Caco-2 (cell line): ENCODE measurements at regions not wholly inside any gene's neighbourhood (a gene's known extent, or its start where the extent isn't known, plus 50 kb on each side); places are given as distances from the start of the nearest gene placed in this dataset.

Experiments used
- BruUV-seq: library from RNA; stranded (reverse); fragments of 400-500 nt; replicated peaks from 2 replicates; lab custom pipeline; 2021; lab: Mats Ljungman, UMichigan
- CTCF ChIA-PET: fragments of 300-600 bp; sonication (Branson Sonifier 250); formaldehyde crosslinking; loops from one replicate; lab custom pipeline; 2022; ENCODE audit warnings: antibody characterized with exemption; lab: Charles Lee
- POLR2A ChIA-PET: fragments of 300-600 bp; sonication (Branson Sonifier 250); formaldehyde crosslinking; loops from one replicate; lab custom pipeline; 2022; ENCODE audit warnings: antibody characterized with exemption; lab: Charles Lee
- DNase-seq, 2 experiments: peaks; one replicate each; pipeline versions ENCODE4 v3.0.0 to v3.0.0-alpha.2; 2020 to 2022
- H3K27me3 ChIP-seq: replicated peaks from 2 replicates; pipeline ENCODE4 v1.6.0; 2011; ENCODE audit warnings: low read length; ENCODE audit not compliant: control insufficient read depth, insufficient read depth
- H3K36me3 ChIP-seq: 2 replicates; pipeline ENCODE4 v1.5.1; 2011; ENCODE audit warnings: low read length; ENCODE audit not compliant: control insufficient read depth, insufficient read depth
- H3K4me1 ChIP-seq: fragments of 250-450 bp; sonication (Bioruptor Pico); 2 replicates; pipeline ENCODE4 v1.5.1; 2020; ENCODE audit warnings: mild to moderate bottlenecking
- H3K4me3 ChIP-seq: 2 replicates; pipeline ENCODE4 v1.5.1; 2011; ENCODE audit warnings: low read depth, mild to moderate bottlenecking, control low read depth, low read length
- H3K9me3 ChIP-seq: fragments of 250-450 bp; sonication (Bioruptor Pico); 2 replicates; pipeline ENCODE4 v1.5.1; 2020; ENCODE audit warnings: mild to moderate bottlenecking, moderate library complexity
- H3K27ac Mint-ChIP-seq: one replicate; pipeline ENCODE4 v1.8.0; 2022; ENCODE audit warnings: mixed read lengths; ENCODE audit not compliant: unreplicated experiment
- H3K27me3 Mint-ChIP-seq: one replicate; pipeline ENCODE4 v1.8.0; 2022; ENCODE audit warnings: mixed read lengths; ENCODE audit not compliant: insufficient read depth, unreplicated experiment
- H3K36me3 Mint-ChIP-seq: one replicate; pipeline ENCODE4 v1.8.0; 2022; ENCODE audit warnings: mild to moderate bottlenecking, mixed read lengths; ENCODE audit not compliant: insufficient read depth, unreplicated experiment
- H3K4me1 Mint-ChIP-seq: one replicate; pipeline ENCODE4 v1.8.0; 2022; ENCODE audit warnings: low read depth, mixed read lengths; ENCODE audit not compliant: unreplicated experiment
- H3K4me3 Mint-ChIP-seq: one replicate; pipeline ENCODE4 v1.8.0; 2022; ENCODE audit warnings: mild to moderate bottlenecking, moderate library complexity, mixed read lengths; ENCODE audit not compliant: unreplicated experiment
- H3K9me3 Mint-ChIP-seq: one replicate; pipeline ENCODE4 v1.8.0; 2022; ENCODE audit warnings: mixed read lengths; ENCODE audit not compliant: unreplicated experiment
- intact Hi-C: fragments of 100-400 bp; cut with micrococcal nuclease; formaldehyde crosslinking; loops from one replicate; pipeline ENCODE4 v1.10.0; 2022; ENCODE audit not compliant: unreplicated experiment
- TF ChIP-seq, protein P1 (sequence below), 2 experiments: fragments of 200-600 bp in 1 of 2; IDR thresholded peaks; 1 replicate in 1 of 2; 2 replicates in 1 of 2; pipeline versions ENCODE4 v1.5.1 to v1.8.0; 2011 to 2022; ENCODE audit warnings: antibody characterized with exemption in 1 of 2, control low read depth in 1 of 2, inconsistent platforms in 1 of 2, low read depth in 1 of 2, low read length in 1 of 2, mild to moderate bottlenecking in 1 of 2, moderate library complexity in 1 of 2; ENCODE audit not compliant: insufficient read depth in 1 of 2, severe bottlenecking in 1 of 2, unreplicated experiment in 1 of 2

DNA sequence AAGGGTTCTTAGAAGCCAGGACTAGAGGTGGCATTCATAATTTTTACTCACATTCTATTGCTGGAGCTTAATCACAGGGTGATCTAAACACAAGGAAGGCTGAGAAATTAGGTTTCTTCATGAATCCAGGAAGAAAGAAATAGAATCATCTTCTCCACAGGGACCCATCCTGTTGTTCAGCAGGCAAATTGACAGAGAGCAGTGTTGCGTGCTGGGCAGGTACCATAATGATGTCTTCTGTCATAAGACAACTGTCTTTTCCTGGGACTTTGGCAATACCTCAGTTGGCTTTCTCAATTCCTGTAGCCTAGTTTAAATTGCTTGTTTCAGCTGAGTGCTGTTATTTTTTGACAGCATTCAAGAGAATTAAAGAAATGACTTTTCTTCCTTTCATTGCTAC lies 468.0 kb upstream of the SYT1 start:
- no peak overlapping the region for H3K4me3 Mint-ChIP-seq
- Histone ChIP-seq H3K36me3 (no peaks in the 10 kb centered on the region), H3K4me3 (no peak overlapping the region), H3K9me3 (no peaks in the 10 kb centered on the region), H3K27me3 (no peaks in the 10 kb centered on the region), H3K4me1 (no peaks in the 10 kb centered on the region)
- H3K9me3 Mint-ChIP-seq = no peaks in the 10 kb centered on the region
- H3K4me1 Mint-ChIP-seq = no peaks in the 10 kb centered on the region
- CTCF ChIA-PET = no interaction called here
- TF ChIP-seq, protein P1, sequence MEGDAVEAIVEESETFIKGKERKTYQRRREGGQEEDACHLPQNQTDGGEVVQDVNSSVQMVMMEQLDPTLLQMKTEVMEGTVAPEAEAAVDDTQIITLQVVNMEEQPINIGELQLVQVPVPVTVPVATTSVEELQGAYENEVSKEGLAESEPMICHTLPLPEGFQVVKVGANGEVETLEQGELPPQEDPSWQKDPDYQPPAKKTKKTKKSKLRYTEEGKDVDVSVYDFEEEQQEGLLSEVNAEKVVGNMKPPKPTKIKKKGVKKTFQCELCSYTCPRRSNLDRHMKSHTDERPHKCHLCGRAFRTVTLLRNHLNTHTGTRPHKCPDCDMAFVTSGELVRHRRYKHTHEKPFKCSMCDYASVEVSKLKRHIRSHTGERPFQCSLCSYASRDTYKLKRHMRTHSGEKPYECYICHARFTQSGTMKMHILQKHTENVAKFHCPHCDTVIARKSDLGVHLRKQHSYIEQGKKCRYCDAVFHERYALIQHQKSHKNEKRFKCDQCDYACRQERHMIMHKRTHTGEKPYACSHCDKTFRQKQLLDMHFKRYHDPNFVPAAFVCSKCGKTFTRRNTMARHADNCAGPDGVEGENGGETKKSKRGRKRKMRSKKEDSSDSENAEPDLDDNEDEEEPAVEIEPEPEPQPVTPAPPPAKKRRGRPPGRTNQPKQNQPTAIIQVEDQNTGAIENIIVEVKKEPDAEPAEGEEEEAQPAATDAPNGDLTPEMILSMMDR (IDR thresholded peaks at IDR 0.05; ENCODE audit: insufficient read depth in 1 of 2, low read depth in 1 of 2, low read length in 1 of 2, severe bottlenecking in 1 of 2, unreplicated experiment in 1 of 2) = no peak
- H3K27ac Mint-ChIP-seq = no peak overlapping the region
- POLR2A ChIA-PET = no interaction called here
- intact Hi-C loops = no loop called here
- peaks cover 7% of the 10 kb centered on the region for H3K27me3 Mint-ChIP-seq
- no TSS peak for BruUV-seq
- no peak for DNase-seq
- no peaks in the 10 kb centered on the region for H3K36me3 Mint-ChIP-seq

- peaks cover 7% of the 10 kb centered on the region for H3K27me3 Mint-ChIP-seq
- no peaks in the 10 kb centered on the region for H3K36me3 Mint-ChIP-seq
- Histone ChIP-seq H3K27me3 (no peaks in the 10 kb centered on the region), H3K4me3 (no peak overlapping the region), H3K36me3 (no peaks in the 10 kb centered on the region), H3K9me3 (no peaks in the 10 kb centered on the region), H3K4me1 (no peaks in the 10 kb centered on the region)
- intact Hi-C loops = no loop called here
- TF ChIP-seq, protein P1 (IDR thresholded peaks at IDR 0.05; ENCODE audit: insufficient read depth in 1 of 2, low read depth in 1 of 2, low read length in 1 of 2, severe bottlenecking in 1 of 2, unreplicated experiment in 1 of 2) = no peak
- H3K9me3 Mint-ChIP-seq = no peaks in the 10 kb centered on the region
- DNase-seq = no peak
- ChIA-PET POLR2A (no interaction called here), CTCF (no interaction called here)
- H3K4me1 Mint-ChIP-seq = no peaks in the 10 kb centered on the region
- BruUV-seq = no TSS peak
- no peak overlapping the region for H3K27ac Mint-ChIP-seq
- H3K4me3 Mint-ChIP-seq = no peak overlapping the region
Measured at GRCh38 chr12:78398750-78399149, 465.8 kb upstream of the SYT1 start.

- H3K4me3 Mint-ChIP-seq = no peak overlapping the region
- no peak for DNase-seq
- no peak overlapping the region for H3K4me3 ChIP-seq
Measured at GRCh38 chr12:78402366-78403134, 462.0 kb upstream of the SYT1 start.

More at GRCh38 chr12:78402366-78403134, 462.0 kb upstream of the SYT1 start:
- no peaks in the 10 kb centered on the region for H3K9me3 Mint-ChIP-seq
- TF ChIP-seq, protein P1 (IDR thresholded peaks at IDR 0.05; ENCODE audit: insufficient read depth in 1 of 2, low read depth in 1 of 2, low read length in 1 of 2, severe bottlenecking in 1 of 2, unreplicated experiment in 1 of 2) = no peak
- Histone ChIP-seq H3K36me3 (no peaks in the 10 kb centered on the region), H3K27me3 (no peaks in the 10 kb centered on the region), H3K4me1 (no peaks in the 10 kb centered on the region), H3K9me3 (no peaks in the 10 kb centered on the region)
- ChIA-PET CTCF (no interaction called here), POLR2A (no interaction called here)
- no peaks in the 10 kb centered on the region for H3K4me1 Mint-ChIP-seq
- H3K27ac Mint-ChIP-seq = no peak overlapping the region
- no peaks in the 10 kb centered on the region for H3K36me3 Mint-ChIP-seq
- BruUV-seq = no TSS peak
- intact Hi-C loops = no loop called here
- peaks cover 7% of the 10 kb centered on the region for H3K27me3 Mint-ChIP-seq
